ENCODE measurements at regions not wholly inside any gene's neighbourhood (a gene's known extent, or its start where the extent isn't known, plus 50 kb on each side); places are given as distances from the start of the nearest gene placed in this dataset.

DNA sequence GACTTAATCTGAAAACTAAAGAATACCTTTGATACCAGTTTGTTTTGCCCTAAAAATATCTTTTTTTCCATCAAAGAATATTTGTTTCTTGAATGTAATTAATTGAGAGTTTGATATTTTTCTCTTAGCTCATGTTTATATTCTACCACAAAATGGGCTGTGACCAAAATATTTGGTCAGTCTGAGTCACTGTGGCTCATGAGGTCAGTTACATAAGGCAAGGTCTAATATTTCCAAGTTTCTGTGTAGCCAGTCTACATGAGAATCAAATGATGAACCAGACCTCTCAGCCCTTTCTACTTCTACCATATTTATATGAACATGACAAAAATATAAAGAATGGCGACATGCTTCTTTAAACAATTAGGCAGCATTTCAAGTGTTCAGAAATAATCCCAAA is 83.0 kb upstream of the IVNS1ABP start:
- TF ChIP-seq NRF1 (IDR thresholded peaks at IDR 0.05; ENCODE audit: low read depth, low read length), result no peak
- TF ChIP-seq, protein P1, sequence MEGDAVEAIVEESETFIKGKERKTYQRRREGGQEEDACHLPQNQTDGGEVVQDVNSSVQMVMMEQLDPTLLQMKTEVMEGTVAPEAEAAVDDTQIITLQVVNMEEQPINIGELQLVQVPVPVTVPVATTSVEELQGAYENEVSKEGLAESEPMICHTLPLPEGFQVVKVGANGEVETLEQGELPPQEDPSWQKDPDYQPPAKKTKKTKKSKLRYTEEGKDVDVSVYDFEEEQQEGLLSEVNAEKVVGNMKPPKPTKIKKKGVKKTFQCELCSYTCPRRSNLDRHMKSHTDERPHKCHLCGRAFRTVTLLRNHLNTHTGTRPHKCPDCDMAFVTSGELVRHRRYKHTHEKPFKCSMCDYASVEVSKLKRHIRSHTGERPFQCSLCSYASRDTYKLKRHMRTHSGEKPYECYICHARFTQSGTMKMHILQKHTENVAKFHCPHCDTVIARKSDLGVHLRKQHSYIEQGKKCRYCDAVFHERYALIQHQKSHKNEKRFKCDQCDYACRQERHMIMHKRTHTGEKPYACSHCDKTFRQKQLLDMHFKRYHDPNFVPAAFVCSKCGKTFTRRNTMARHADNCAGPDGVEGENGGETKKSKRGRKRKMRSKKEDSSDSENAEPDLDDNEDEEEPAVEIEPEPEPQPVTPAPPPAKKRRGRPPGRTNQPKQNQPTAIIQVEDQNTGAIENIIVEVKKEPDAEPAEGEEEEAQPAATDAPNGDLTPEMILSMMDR (IDR thresholded peaks at IDR 0.05), result no peak
- no peak for TF ChIP-seq FOXJ3 (CRISPR knock-in tag; IDR thresholded peaks at IDR 0.05)
- TF ChIP-seq POLR2AphosphoS5 (IDR thresholded peaks at IDR 0.05; ENCODE audit: low read depth, low read length), result no peak
- TF ChIP-seq SIN3A (IDR thresholded peaks at IDR 0.05; ENCODE audit: borderline replicate concordance, low read depth, low read length), result no peak
- TF ChIP-seq NFIC (IDR thresholded peaks at IDR 0.05; ENCODE audit: borderline replicate concordance), result no peak
- TF ChIP-seq, protein P2, sequence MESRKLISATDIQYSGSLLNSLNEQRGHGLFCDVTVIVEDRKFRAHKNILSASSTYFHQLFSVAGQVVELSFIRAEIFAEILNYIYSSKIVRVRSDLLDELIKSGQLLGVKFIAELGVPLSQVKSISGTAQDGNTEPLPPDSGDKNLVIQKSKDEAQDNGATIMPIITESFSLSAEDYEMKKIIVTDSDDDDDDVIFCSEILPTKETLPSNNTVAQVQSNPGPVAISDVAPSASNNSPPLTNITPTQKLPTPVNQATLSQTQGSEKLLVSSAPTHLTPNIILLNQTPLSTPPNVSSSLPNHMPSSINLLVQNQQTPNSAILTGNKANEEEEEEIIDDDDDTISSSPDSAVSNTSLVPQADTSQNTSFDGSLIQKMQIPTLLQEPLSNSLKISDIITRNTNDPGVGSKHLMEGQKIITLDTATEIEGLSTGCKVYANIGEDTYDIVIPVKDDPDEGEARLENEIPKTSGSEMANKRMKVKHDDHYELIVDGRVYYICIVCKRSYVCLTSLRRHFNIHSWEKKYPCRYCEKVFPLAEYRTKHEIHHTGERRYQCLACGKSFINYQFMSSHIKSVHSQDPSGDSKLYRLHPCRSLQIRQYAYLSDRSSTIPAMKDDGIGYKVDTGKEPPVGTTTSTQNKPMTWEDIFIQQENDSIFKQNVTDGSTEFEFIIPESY (IDR thresholded peaks at IDR 0.05; ENCODE audit: borderline replicate concordance, low read depth), result no peak
- TF ChIP-seq, protein P3, sequence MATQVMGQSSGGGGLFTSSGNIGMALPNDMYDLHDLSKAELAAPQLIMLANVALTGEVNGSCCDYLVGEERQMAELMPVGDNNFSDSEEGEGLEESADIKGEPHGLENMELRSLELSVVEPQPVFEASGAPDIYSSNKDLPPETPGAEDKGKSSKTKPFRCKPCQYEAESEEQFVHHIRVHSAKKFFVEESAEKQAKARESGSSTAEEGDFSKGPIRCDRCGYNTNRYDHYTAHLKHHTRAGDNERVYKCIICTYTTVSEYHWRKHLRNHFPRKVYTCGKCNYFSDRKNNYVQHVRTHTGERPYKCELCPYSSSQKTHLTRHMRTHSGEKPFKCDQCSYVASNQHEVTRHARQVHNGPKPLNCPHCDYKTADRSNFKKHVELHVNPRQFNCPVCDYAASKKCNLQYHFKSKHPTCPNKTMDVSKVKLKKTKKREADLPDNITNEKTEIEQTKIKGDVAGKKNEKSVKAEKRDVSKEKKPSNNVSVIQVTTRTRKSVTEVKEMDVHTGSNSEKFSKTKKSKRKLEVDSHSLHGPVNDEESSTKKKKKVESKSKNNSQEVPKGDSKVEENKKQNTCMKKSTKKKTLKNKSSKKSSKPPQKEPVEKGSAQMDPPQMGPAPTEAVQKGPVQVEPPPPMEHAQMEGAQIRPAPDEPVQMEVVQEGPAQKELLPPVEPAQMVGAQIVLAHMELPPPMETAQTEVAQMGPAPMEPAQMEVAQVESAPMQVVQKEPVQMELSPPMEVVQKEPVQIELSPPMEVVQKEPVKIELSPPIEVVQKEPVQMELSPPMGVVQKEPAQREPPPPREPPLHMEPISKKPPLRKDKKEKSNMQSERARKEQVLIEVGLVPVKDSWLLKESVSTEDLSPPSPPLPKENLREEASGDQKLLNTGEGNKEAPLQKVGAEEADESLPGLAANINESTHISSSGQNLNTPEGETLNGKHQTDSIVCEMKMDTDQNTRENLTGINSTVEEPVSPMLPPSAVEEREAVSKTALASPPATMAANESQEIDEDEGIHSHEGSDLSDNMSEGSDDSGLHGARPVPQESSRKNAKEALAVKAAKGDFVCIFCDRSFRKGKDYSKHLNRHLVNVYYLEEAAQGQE (IDR thresholded peaks at IDR 0.05; ENCODE audit: low read depth, low read length), result no peak
- no peak for TF ChIP-seq SMC3 (IDR thresholded peaks at IDR 0.05; ENCODE audit: low read depth, low read length)
- TF ChIP-seq RAD21 (IDR thresholded peaks at IDR 0.05; ENCODE audit: low read length), result no peak
